HUES64 (cell line): ENCODE measurements at regions not wholly inside any gene's neighbourhood (a gene's known extent, or its start where the extent isn't known, plus 50 kb on each side); places are given as distances from the start of the nearest gene placed in this dataset.

Experiments
- H3K27ac ChIP-seq: 2 replicates; pipeline ENCODE4 v1.7.0; 2013; ENCODE audit warnings: low read depth, low read length, inconsistent platforms
- H3K27me3 ChIP-seq: 2 replicates; pipeline ENCODE4 v1.6.1; 2013; ENCODE audit warnings: mild to moderate bottlenecking, low read length; ENCODE audit not compliant: insufficient read depth
- H3K36me3 ChIP-seq: 2 replicates; pipeline ENCODE4 v1.6.1; 2013; ENCODE audit warnings: mild to moderate bottlenecking, low read length; ENCODE audit not compliant: insufficient read depth
- H3K4me1 ChIP-seq: 2 replicates; pipeline ENCODE4 v1.6.1; 2013; ENCODE audit warnings: mild to moderate bottlenecking, low read length, moderate library complexity; ENCODE audit not compliant: insufficient read depth
- H3K4me3 ChIP-seq: 2 replicates; pipeline ENCODE4 v1.5.1; 2013; ENCODE audit warnings: mild to moderate bottlenecking, low read length, moderate library complexity
- H3K9ac ChIP-seq: 2 replicates; pipeline ENCODE4 v1.6.1; 2013; ENCODE audit warnings: mild to moderate bottlenecking, low read depth, low read length
- H3K9me3 ChIP-seq: 2 replicates; pipeline ENCODE4 v1.6.1; 2013; ENCODE audit warnings: low read depth, low read length; ENCODE audit not compliant: insufficient read depth
- WGBS: fragments of 150-250, 120-280 bp; methylation state at CpG from one replicate; pipeline ENCODE4 v1.1.7; 2013; ENCODE audit warnings: missing lambda C conversion rate; 5-methylcytosine and 5-hydroxymethylcytosine counted together

DNA sequence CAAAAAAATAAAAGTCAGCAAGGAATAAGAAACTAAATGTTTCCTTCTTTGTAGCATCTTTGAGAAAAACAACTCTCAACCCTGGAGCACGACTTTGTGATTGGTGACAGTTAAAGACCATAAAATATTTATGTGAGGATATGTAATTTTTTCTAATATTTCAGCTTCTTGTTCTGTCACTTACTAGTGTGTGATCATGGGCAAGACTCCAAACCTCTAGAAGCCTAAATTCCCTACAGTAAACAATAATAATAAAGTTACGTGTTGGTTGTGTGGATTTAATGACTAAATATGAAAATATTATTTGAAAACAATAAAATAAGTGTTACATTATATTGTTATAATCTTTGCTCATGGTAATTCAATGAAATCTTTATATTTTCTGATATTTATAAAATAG, 735.6 kb upstream of the MARCKS start:
- Histone ChIP-seq H3K4me3 (no peak overlapping the region), H3K4me1 (peaks cover 9% of the 10 kb centered on the region; the same call in 1 of the 2 replicates), H3K36me3 (no peaks in the 10 kb centered on the region), H3K27ac (no peak overlapping the region), H3K9me3 (no peaks in the 10 kb centered on the region), H3K9ac (no peak overlapping the region), H3K27me3 (no peaks in the 10 kb centered on the region)
- 100% methylated on average over 1 of the region's 2 CpGs for WGBS

DNA sequence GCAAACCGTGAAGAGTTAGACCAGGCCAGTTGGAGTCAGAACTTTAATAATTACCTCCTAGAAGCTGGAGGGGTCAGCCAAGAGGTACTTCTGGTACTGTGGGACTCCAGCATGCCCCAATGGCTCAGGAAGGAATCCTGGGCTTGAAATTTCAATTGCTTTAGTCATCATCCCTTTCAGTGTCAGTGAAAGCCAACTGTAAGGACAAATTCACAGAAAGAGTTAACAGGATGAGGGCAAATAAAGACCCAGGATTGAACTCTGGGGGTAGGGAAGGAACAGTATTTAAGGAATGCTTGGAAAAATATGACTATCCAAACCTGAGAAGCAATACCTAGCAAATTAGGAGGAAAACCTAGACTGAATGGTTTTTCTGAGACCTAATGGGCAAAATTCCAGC, 735.1 kb upstream of the MARCKS start:
- Histone ChIP-seq H3K4me1 (peaks cover 9% of the 10 kb centered on the region; the same call in 1 of the 2 replicates), H3K9ac (no peak overlapping the region), H3K27me3 (no peaks in the 10 kb centered on the region), H3K27ac (peak overlapping the region; percentile 19; the same call in 1 of the 2 replicates), H3K4me3 (no peak overlapping the region), H3K9me3 (no peaks in the 10 kb centered on the region), H3K36me3 (no peaks in the 10 kb centered on the region)
- WGBS, result 80% methylated on average over 1 of the region's 1 CpG

DNA sequence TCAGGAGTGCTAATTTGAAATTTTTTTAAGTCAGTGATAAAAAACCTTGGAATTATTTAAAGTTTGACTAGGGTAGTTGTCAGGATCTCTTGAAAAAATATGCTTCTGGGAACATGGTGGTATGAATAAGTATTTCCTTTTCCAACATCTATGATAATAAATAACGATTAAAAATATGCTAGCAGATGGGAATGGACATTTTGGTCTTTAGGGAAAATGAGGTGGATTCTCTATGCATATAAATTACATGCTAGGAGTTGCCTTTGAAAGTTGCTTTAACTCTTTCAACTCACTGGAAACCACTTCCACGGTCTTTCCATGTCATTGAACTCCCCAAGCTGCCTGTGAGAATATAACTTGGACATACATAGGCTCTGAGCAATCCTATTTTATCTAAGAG, 731.5 kb upstream of the MARCKS start:
- no peaks in the 10 kb centered on the region for H3K36me3 ChIP-seq
- 92% methylated on average over 1 of the region's 2 CpGs for WGBS
- no peaks in the 10 kb centered on the region for H3K9me3 ChIP-seq
- no peak overlapping the region for H3K9ac ChIP-seq
- peaks cover 9% of the 10 kb centered on the region; the same call in 1 of the 2 replicates for H3K4me1 ChIP-seq
- H3K27ac ChIP-seq, result no peak overlapping the region
- H3K4me3 ChIP-seq, result no peak overlapping the region
- H3K27me3 ChIP-seq, result no peaks in the 10 kb centered on the region

DNA sequence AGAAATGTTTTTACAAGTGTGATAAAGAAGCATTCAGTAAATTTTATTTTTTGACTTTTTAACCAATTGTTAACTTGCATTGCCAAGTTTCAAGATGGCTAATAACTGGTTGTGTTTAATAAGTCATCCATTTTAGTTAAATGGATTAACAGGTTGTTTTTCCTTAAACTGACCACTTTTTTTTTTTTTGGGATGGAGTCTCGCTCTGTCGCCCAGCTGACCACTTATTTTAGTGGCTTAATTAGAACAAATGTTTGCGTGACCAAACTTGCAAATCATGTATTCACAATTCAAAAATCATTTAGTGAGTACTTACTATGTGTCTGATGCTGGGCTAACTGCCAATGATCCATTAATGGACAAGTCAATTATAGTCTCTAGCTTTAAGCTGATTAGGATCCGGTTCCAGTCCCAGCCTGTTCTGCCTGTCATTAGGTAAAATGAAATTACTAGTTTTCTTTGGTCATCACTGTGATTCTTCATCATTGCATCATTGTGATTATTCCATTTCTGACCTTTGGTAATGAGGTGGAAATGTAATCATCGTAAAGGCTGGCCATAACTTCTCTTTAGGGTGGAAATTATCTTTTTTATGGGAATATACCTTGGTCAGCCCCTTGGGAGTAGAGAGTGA, 729.2 kb upstream of the MARCKS start:
- no peaks in the 10 kb centered on the region for H3K36me3 ChIP-seq
- no peak overlapping the region for H3K27ac ChIP-seq
- 97% methylated on average over 2 of the region's 5 CpGs for WGBS
- no peak overlapping the region for H3K4me3 ChIP-seq
- H3K9me3 ChIP-seq, result no peaks in the 10 kb centered on the region
- peaks cover 3% of the 10 kb centered on the region; the same call in 1 of the 2 replicates for H3K4me1 ChIP-seq
- H3K9ac ChIP-seq, result no peak overlapping the region
- no peaks in the 10 kb centered on the region for H3K27me3 ChIP-seq

DNA sequence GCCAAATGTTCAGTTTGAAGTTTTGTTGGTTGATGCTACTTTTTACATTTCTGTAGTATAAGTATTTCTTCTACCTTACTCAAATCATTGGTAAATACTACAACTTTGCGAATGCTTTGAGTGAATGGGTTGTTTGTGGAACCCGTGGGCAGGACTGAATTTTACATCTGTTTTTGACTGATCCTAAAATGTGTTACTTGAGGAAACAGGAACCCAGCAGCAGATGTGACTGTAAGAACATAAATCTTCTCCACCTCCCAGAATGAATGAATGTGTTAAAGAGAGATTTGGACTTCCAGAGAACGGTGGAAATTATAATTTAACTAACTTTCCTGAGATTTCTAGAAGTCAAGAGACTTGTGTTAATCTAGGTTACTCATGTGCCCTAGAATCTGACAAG, 728.5 kb upstream of the MARCKS start:
- no peaks in the 10 kb centered on the region for H3K27me3 ChIP-seq
- no peak overlapping the region for H3K27ac ChIP-seq
- H3K9ac ChIP-seq, result no peak overlapping the region
- H3K9me3 ChIP-seq, result no peaks in the 10 kb centered on the region
- 0 out of 2 replicates have a peak, but pooled peaks cover 3% of the 10 kb centered on the region for H3K4me1 ChIP-seq
- H3K4me3 ChIP-seq, result no peak overlapping the region
- H3K36me3 ChIP-seq, result no peaks in the 10 kb centered on the region
- WGBS, result 96% methylated on average over 2 of the region's 3 CpGs

DNA sequence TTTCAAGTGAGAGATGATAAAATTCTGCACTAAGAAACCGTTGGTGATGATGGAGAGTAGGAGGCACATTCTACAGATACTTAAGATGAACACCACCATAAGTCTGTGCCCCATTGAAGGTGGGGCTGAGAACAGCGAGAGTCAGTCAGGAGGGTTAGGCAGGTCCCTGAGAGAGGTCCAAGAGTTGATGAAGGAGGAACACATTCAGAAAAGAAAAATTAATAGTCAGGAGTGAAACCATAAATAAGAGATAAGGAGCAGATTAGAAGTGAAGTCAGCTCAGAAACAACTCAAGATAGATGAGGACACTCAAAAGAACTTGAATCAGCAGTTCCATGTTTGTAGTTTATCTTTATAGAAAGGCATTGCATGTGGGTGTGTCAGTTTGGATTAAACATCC, 727.2 kb upstream of the MARCKS start:
- no peaks in the 10 kb centered on the region for H3K9me3 ChIP-seq
- H3K27me3 ChIP-seq, result no peaks in the 10 kb centered on the region
- 84% methylated on average over 2 of the region's 2 CpGs for WGBS
- H3K27ac ChIP-seq, result no peak overlapping the region
- H3K4me1 ChIP-seq, result 0 out of 2 replicates have a peak, but pooled peaks cover 3% of the 10 kb centered on the region
- no peak overlapping the region for H3K9ac ChIP-seq
- no peak overlapping the region for H3K4me3 ChIP-seq
- H3K36me3 ChIP-seq, result no peaks in the 10 kb centered on the region

DNA sequence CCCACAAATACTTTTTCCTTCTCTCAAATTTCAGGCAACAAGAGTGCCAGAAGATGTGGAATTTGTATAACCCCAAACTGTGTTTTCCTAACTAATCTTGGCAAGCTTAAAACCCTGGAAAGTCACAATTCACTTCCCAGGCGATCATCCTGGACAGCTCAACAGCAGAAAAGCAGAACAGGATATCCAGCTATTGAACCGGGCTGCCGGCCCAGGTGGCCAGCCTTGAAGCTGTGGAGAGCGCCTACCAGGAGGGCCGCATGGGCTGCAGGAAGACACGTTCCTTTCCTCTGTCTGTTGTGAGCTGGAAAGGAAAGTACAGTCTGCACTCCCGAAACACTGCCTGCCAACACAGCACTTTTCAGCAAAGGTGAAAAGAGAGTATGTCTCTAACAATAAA, 719.7 kb upstream of the MARCKS start:
- peaks cover 4% of the 10 kb centered on the region; the same call in 1 of the 2 replicates for H3K4me1 ChIP-seq
- no peak overlapping the region for H3K27ac ChIP-seq
- H3K9ac ChIP-seq, result no peak overlapping the region
- H3K36me3 ChIP-seq, result no peaks in the 10 kb centered on the region
- H3K27me3 ChIP-seq, result no peaks in the 10 kb centered on the region
- no peaks in the 10 kb centered on the region for H3K9me3 ChIP-seq
- no peak overlapping the region for H3K4me3 ChIP-seq
- 82% methylated on average over 6 of the region's 7 CpGs for WGBS

DNA sequence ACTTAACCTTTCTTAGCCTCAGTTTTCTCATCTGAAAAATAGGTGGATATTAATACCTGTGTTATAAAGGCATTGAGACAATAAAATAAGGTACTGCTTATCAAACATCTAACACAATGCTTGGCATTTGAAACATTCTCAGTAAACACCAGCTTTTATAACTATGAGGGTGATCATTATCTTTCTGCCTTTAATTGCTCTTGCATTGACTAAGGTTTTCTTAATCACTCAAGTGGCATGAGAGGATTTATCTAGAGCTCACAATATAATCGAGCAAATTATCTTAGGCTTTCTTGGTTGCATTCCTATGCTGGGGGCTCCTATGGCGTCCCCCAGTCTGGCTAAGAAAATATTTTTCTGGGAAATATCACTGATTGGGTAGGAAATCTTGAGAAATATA, 716.4 kb upstream of the MARCKS start:
- no peaks in the 10 kb centered on the region for H3K36me3 ChIP-seq
- no peak overlapping the region for H3K27ac ChIP-seq
- peaks cover 4% of the 10 kb centered on the region; the same call in 1 of the 2 replicates for H3K4me1 ChIP-seq
- no peaks in the 10 kb centered on the region for H3K27me3 ChIP-seq
- H3K9me3 ChIP-seq, result no peaks in the 10 kb centered on the region
- H3K4me3 ChIP-seq, result no peak overlapping the region
- 98% methylated on average over 2 of the region's 2 CpGs for WGBS
- no peak overlapping the region for H3K9ac ChIP-seq

DNA sequence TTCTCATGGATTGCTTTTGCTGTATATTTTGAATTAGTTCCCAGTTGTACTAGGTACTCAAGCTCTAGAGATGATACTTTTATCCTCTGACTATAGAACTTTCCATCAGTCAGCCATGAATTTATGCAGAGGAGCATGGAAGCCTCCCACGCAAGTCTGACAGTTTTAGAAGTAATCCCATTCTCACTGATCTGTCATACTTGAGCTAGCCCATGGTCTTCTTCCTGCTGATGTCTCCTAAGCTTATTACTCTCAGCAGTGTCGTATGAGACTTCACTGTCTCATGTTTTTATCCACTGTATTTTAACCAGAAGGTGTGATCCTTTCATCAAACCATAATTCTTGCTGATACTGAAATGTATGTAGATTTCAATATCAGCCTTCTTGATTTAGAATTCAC, 715.2 kb upstream of the MARCKS start:
- Histone ChIP-seq H3K27ac (no peak overlapping the region), H3K36me3 (no peaks in the 10 kb centered on the region), H3K27me3 (no peaks in the 10 kb centered on the region), H3K9ac (no peak overlapping the region), H3K4me1 (peaks cover 4% of the 10 kb centered on the region; the same call in 1 of the 2 replicates), H3K9me3 (no peaks in the 10 kb centered on the region), H3K4me3 (no peak overlapping the region)
- 93% methylated on average over 2 of the region's 2 CpGs for WGBS

DNA sequence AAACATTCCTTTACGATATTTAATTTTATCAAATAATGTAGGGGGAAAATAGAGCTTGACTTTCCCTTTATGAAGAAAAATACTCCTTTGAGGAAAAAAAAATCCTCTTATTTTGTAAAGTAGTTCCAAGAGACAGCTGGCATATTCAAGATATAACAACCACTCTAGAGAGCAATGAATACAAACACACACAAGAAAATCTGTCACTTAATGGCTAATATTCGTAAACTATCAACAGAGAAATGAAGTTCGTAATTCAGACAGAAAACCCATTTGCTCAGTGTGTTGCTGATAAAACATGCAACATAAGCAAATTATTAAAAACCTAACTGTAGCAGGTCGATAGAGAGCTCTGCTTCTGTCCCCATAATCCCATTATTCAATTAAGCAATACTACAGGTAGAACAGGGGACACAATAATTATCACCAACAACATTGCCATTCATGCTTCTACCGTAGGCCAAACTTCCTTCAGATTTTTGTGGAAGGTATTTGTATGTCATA, 714.4 kb upstream of the MARCKS start:
- Histone ChIP-seq H3K36me3 (no peaks in the 10 kb centered on the region), H3K4me3 (no peak overlapping the region), H3K4me1 (peaks cover under 1% of the 10 kb centered on the region; the same call in 1 of the 2 replicates), H3K27ac (no peak overlapping the region), H3K9ac (no peak overlapping the region), H3K27me3 (no peaks in the 10 kb centered on the region), H3K9me3 (no peaks in the 10 kb centered on the region)
- WGBS, result 98% methylated on average over 3 of the region's 5 CpGs

DNA sequence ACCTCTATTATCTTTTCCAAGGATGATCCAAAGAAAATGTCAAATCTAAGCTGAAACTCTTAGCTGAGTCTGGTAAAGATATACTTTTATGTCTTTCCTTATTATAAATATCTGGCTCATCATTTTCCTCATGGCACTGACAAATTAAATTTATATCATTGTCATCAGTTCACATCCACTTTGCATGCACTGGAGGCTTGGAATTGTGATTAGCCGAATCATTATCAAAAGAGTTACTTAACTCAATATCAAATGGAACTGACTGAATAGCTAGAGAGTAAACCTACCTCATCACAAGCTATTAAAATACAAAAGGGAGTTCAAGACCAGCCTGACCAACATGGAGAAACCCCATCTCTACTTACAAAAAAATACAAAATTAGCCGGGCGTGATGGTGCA, 713.9 kb upstream of the MARCKS start:
- no peaks in the 10 kb centered on the region for H3K4me1 ChIP-seq
- no peaks in the 10 kb centered on the region for H3K36me3 ChIP-seq
- no peaks in the 10 kb centered on the region for H3K27me3 ChIP-seq
- no peak overlapping the region for H3K4me3 ChIP-seq
- no peak overlapping the region for H3K27ac ChIP-seq
- 86% methylated on average over 3 of the region's 3 CpGs for WGBS
- H3K9me3 ChIP-seq, result no peaks in the 10 kb centered on the region
- H3K9ac ChIP-seq, result no peak overlapping the region
